ENCODE measurements at regions not wholly inside any gene's neighbourhood (a gene's known extent, or its start where the extent isn't known, plus 50 kb on each side); places are given as distances from the start of the nearest gene placed in this dataset.
A peak's percentile ranks its signal among the peaks of the same experiment; 100 is the strongest.

DNA sequence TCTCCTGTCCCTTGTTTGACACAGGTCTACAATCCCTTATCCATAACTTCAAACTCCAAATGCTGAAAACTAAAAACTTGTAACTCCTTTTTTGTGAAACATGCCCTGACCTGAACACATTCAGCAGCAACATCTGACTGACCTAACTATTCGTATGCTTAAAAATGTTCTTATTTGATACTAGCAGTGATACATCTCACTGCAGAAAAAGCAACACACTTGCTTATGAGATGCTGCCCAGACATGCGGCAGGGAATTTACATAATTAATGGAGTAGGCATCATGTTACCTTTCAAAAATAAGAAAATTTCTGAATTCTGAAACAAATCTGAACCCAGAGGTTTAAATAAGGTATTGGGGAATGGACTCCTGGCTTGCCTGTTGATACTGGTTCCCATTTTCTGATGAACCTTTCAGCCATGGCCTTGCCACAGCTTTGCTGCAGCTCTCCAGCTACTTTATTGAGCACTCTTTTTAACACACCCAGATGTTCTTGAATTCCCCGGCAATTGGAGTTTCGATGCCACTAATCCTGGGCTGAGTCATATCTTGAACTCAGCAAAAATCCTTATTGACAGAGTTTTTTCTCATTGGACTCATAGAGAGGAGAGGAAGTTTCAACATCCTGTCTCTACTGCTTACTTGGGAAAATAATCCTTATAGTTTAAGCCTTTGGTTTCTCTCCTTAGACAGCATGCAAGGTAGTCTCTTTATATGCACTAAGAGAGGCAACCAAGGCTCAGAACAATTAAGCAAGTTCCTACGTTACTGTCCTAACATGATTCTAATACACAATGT lies 296.6 kb upstream of the LMCD1 start:
- DNase-seq: no peak

DNA sequence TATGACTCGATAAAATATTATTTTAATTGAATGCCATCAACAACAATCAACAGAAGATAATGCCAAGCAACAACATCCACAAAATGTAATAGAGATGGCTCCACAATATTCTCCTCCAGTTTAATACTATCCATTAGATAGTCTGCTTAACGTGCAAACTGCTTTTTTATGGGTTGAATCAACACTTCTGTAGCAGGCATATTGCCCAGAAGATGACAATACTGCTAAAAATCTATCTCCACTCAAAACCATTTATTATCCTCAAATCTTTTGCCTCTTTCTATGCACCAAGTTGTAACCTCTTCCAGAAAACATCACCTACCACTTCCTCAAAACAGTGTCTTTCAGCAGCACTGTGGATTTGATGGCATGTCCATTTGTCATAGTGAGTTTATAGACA lies 295.7 kb upstream of the LMCD1 start:
- DNase-seq: no peak

DNA sequence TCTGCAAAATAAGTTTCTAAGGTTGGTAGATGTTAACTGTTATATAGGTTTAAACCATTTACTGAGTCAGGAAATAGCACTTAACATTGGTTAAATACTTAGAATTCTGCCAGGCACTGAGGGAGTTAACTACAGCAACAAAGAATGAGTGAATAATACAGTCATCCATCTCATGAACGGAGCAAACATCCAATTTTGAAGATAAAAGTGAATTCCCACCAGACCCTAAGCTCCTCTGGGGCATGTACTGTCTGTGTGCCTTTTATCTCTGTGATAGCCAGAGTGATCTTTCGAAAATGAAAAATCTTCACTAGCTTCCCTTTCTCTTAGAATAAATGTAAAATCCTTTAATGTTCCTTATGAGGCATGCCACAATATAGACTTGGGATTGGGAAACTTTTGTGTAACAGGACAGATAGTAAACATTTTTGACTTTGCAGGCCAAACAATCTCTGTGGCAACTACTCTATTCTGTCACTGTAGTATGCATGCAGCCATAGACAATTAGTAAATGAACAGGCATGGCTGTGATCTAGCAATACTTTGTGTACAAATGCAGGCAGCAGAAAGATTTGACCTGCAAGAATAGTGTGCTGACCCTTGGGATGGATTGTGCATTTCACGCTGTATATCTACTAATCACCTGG lies 294.5 kb upstream of the LMCD1 start:
- DNase-seq: no peak

DNA sequence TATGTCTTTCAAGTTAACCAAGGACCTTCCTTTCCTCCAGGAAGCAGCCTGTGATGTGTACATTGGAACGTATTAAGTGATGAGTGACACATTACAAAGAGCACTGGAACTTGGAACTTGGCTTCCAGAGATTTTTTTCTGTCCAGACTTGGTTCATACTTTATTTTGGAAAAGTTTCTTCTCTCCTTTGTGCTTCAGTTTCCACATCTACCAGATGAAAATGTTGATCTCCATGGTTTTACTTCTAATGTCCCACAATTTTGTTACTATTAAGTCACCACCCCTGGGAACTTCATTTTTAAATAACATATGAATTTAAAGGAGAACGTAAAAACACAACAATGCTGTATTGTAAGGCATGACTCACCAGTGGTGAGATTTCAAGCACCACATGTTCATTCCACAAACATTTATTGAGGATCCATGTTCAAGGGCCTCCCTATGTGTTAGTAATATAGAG lies 290.7 kb upstream of the LMCD1 start:
- DNase-seq: no peak

- no peak for DNase-seq
These were observed 288.8 kb upstream of the LMCD1 start for GRCh38 chr3:8212794-8213193.

DNA sequence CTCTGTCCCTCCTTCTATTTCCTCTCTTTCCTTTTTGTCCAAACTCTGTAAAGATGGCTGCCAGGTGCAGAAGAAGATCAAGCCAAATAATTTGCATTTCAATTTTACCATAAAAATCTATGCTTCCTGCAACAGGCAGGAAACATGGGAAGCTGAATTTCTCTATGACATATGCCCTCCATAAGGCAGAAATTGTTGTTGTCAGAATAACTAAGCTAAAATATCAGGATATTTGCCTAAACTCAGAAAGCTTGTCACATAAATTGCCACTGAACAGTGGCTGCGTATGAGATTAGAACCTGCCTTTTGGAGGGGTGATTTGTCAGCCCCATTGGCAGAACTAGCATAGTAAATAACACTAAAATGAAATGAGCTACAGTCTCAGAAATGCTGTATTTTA lies 288.3 kb upstream of the LMCD1 start:
- no peak for DNase-seq

- DNase-seq: no peak
These were observed 285.8 kb upstream of the LMCD1 start for GRCh38 chr3:8215821-8216220.

GRCh38 chr3:8218353-8218940 lies 283.2 kb upstream of the LMCD1 start:
- no peak for DNase-seq

DNA sequence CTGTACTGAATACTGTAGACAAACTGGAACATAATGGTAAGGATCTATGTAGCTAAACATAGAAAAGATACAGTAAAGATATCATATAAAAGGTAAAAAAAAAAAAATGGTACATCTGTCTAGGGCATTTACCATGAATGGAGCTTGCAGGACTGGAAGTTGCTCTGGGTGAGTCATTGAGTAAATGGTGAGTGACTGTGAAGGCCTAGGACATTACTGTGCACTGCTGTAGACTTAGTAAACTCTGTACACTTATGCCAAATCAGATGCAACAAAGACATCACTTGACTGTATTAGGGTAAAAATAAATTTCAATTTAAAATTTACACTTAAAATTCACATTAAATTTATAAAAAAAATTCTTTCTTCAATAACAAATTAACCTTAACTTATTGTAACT lies 281.3 kb upstream of the LMCD1 start:
- DNase-seq: no peak

GRCh38 chr3:8223766-8224165 lies 277.9 kb upstream of the LMCD1 start:
- DNase-seq: no peak

- DNase-seq: no peak
These were observed 276.7 kb upstream of the LMCD1 start for GRCh38 chr3:8224941-8225340.

DNA sequence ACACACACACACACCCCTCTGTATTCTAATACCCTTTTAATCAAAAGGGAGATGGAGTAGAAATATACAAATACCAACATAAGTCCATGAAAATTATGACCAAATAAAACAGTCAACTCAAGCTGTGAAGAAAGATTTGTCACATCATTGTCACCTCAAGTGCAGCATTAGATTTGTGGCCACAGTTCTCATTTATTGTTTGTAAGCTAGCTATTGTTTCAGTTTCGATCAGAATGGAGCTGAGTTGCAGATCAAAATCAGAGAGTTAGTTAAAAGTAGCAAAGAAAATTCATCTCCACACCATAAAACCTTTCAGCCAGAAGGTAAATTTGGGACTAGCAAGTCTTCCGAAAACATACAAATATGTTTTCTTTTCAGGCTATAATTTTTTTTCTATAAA lies 267.7 kb upstream of the LMCD1 start:
- no peak for DNase-seq

DNA sequence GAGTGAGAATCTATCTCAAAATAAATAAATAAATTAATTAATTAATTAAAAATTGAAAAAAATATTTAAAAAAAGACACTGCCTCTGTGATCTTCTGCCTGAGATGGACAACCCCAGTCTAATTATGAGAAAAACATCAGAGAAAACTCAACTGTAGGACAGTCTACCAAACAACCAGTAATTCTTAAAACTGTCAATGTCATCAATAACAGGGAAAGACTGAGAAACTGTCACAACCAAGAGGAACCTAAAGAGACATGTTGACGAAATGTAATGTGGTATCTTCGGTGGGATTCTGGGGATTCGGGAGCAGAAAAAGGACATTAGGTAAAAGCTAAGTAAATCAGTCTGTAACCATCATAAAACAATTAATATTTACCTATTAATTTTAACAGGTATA lies 265.4 kb upstream of the LMCD1 start:
- no peak for DNase-seq

- DNase-seq: no peak
These were observed 263.7 kb upstream of the LMCD1 start for GRCh38 chr3:8237893-8238292.

DNA sequence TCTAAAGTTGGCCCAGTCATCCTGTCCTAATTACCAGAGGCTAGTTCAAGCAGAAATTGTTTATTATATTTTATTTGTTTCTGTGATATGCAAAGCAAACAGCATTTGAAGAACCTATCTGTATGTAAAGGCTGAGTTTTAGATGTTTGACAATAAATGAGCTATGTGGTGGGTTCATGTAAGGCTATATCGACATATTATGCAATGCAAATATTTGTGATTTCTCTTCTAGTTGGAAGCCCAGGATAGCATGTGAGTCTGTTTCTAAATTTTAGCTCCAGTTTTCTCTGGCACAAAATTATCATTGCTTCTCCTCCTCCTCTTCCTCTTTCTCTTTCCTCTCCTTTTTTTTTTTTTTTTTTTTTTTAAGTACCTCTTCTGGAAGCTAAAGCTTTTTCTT lies 263.2 kb upstream of the LMCD1 start:
- DNase-seq: no peak

- DNase-seq: no peak
These were observed 262.5 kb upstream of the LMCD1 start for GRCh38 chr3:8239095-8239494.

- DNase-seq: peak; percentile 22 to 27
These were observed 261.6 kb upstream of the LMCD1 start for GRCh38 chr3:8239718-8240695.

DNA sequence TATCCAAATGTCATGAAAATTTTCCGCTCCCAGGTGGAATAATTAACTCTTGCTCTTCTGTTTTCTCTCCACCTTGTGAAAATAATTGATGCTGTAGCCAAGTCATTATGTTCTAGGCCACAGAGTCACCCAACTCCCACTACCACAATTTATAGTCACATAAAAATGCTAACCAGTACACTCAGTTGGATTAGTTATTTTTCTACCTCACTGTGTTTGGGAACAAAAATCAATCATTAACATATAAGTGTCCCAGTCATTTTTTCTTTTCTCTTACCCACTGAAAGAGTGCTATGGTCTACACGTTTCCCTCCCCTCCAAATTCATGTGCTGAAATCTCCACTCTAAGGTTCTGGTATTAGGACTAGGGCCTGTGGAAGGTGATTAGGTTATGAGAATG lies 255.6 kb upstream of the LMCD1 start:
- DNase-seq: no peak

DNA sequence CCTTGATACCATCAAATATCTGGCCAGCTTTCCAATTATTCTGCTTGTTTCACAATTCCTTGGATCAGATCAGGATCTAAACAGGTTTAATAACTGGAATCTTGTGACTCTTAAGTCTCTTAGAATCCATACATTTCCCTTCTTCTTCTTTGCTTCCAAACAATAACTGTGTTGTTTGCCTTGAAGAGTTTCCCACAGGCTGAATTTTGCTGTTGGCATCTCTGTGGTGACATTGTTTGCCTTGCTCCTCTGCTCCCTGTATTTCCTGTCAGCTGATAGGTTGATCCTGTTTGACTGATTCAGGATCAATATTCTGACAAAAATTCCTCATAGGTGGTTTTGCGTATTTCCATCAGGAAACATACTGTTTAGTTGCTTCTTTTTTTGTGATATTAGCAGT lies 248.4 kb upstream of the LMCD1 start:
- no peak for DNase-seq

DNA sequence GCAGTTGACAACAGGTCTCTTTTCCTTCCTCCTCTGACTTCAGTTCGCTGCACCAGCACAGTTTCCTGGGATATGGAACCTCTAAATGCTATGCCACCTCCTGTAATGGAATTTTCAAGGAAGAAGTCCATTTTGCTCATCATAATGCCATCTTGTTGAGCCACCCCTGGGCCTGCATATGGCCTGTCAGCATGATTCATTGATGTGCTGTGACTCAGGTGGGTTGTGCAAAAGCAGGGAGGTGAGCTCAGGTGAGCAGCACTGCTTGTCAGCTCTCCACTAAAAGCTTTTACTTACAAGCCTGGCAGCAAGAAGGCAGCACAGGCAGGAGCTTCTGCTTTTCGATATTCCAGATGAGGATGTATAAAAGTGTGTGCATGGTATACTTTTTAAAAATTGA lies 247.1 kb upstream of the LMCD1 start:
- no peak for DNase-seq

DNA sequence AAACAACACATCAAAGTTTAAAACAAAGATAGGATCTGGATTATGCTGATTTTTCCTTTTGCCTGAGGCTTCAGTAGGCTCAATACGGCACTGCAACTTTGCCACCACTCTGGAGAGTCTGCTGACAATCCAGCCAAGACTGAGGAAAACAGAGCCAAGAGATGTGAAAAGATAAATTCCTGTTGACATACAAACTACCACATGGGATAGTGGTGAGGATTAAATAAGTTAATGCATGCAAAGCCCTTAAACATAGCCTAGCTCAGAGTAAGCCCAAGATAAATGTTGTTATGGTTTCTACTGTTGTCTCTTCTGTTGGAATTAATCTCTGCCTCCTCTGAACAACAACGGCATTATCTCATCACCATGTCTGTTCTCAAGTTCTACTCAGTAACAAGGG lies 245.9 kb upstream of the LMCD1 start:
- DNase-seq: no peak

- DNase-seq: no peak
These were observed 245.1 kb upstream of the LMCD1 start for GRCh38 chr3:8256441-8257071.

DNA sequence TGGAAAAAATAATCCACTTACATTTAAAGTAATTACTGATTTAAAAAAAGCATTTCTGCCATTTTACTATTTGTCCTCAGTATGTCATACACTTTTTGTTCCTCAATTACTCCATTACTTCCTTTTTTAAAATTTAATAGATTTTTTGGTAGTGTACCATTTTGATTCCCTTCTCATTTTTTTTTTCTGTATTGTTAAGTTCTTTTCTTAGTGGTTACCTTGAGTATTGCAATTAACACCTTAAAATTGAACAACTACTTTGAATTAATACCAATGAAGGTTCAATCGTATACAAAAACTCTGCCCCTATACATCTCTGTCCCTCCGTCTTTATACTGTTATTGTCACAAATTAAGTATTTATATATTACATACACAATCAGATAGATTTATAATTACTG lies 240.6 kb upstream of the LMCD1 start:
- no peak for DNase-seq

Data from stimulated activated CD4-positive, alpha-beta T cell treated with anti-CD3 and anti-CD28 coated beads, Interleukin-2, amount 100 ng/mL, for 24 hours (primary cell).